Neural cell (in vitro differentiated cells): ENCODE measurements at regions not wholly inside any gene's neighbourhood (a gene's known extent, or its start where the extent isn't known, plus 50 kb on each side); places are given as distances from the start of the nearest gene placed in this dataset.

Experiments used
- CTCF ChIP-seq: fragments of 450-650 bp; IDR thresholded peaks from 2 replicates; pipeline ENCODE4 v1.5.1; 2014; ENCODE audit warnings: antibody characterized with exemption, mild to moderate bottlenecking, moderate library complexity; ENCODE audit not compliant: poor library complexity, severe bottlenecking
- EP300 ChIP-seq: fragments of 450-650 bp; conservative IDR thresholded peaks from 2 replicates; pipeline ENCODE4 v1.6.1; 2014; ENCODE audit warnings: antibody characterized with exemption, mild to moderate bottlenecking, moderate library complexity; ENCODE audit not compliant: poor library complexity, severe bottlenecking
- EZH2 ChIP-seq: fragments of 200-600, 300-800 bp; shearing (Covaris generic), sonication (generic); IDR thresholded peaks from 2 replicates; pipeline ENCODE4 v1.6.1; 2014; ENCODE audit warnings: antibody characterized with exemption, low read length, borderline replicate concordance, mild to moderate bottlenecking; ENCODE audit not compliant: insufficient read depth, poor library complexity, severe bottlenecking
- MXI1 ChIP-seq: fragments of 450-650 bp; conservative IDR thresholded peaks from 2 replicates; pipeline ENCODE4 v1.6.1; 2014; ENCODE audit warnings: antibody characterized with exemption, mild to moderate bottlenecking; ENCODE audit not compliant: poor library complexity, severe bottlenecking
- POLR2AphosphoS5 ChIP-seq: IDR thresholded peaks from 2 replicates; pipeline ENCODE4 v1.6.1; 2012
- RAD21 ChIP-seq: fragments of 450-650 bp; conservative IDR thresholded peaks from 2 replicates; pipeline ENCODE4 v1.6.1; 2014; ENCODE audit warnings: antibody characterized with exemption, mild to moderate bottlenecking, moderate library complexity
- REST ChIP-seq: IDR thresholded peaks from 2 replicates; pipeline ENCODE4 v1.6.1; 2012; ENCODE audit warnings: borderline replicate concordance
- SMC3 ChIP-seq: fragments of 450-650 bp; conservative IDR thresholded peaks from 2 replicates; pipeline ENCODE4 v1.6.1; 2014; ENCODE audit warnings: antibody characterized with exemption, mild to moderate bottlenecking, moderate library complexity; ENCODE audit not compliant: poor library complexity
- TAF1 ChIP-seq: IDR thresholded peaks from 2 replicates; pipeline ENCODE4 v1.6.1; 2012; ENCODE audit warnings: low read depth

- TF ChIP-seq POLR2AphosphoS5 (no peak), CTCF (no peak), MXI1 (no peak), EZH2 (no peak), EP300 (no peak), SMC3 (no peak), TAF1 (no peak), RAD21 (no peak), REST (no peak)
Measured at GRCh38 chr9:3035579-3036332, 191.9 kb upstream of the PUM3 start.
